NK-92 (cell line): ENCODE measurements at regions not wholly inside any gene's neighbourhood (a gene's known extent, or its start where the extent isn't known, plus 50 kb on each side); places are given as distances from the start of the nearest gene placed in this dataset.
"Not testable (repeated sequence)": the region's sequence is repeated elsewhere in the genome, so short reads cannot be mapped to it uniquely, and the experiment has no call there.

Experiments used
- DNase-seq: peaks from one replicate; lab custom pipeline; 2025; ENCODE audit not compliant: unreplicated experiment; lab: John Stamatoyannopoulos, UW

DNA sequence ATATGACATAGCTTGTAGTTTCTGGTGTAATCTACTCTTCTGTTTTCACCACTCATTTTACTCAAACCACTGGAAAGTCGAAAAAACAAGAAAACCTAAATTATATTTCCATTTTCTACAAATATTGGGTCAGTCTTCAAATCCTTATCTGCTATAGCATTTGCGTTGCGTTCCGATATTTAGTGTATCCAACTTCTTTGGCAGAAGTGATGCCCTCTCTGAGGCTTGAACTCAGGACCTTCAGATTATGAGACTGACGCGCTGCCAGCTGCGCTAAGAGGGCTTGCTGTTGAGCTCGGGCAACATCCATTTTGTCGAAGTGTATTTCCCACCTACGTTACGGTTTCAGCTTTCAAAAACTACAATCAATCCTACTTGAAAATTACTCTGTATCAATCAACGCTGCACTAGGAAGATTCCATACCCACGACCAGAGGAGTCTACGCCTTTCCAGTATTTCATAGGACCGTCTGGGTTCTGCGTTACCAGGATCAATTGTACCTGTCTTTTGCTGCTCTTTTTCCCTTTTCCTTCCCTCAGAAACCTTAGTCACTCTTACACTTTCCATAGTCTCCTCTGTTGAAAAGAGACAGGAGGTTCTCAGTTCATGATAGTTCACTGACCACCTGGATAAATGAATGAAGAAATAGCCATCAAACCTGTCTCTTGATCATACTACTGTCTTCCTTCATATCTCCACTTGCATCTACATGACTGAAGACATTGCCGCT is 140.5 kb upstream of the ZNF322 start:
- DNase-seq, result not testable (repeated sequence)

DNA sequence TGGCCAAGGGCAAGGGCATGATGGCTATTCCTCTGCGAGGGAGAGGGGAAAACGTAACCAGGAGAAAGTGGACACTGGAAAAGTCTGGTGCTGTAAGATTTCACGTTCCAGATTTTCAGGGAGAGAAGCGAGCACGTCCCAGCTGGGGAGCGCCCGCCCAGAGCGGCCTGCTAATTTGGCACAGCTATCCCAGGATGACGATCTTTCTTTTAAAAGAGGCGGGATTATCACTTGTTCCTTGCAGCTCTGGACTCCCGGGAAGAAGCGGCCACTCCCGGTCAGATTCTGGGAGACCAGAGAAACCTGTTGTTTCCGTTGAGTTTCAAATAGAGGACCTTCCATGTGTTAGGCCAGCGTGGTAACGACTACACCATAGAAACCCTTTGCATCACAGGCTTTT is 144.2 kb upstream of the ZNF322 start:
- DNase-seq, result not testable (repeated sequence)

DNA sequence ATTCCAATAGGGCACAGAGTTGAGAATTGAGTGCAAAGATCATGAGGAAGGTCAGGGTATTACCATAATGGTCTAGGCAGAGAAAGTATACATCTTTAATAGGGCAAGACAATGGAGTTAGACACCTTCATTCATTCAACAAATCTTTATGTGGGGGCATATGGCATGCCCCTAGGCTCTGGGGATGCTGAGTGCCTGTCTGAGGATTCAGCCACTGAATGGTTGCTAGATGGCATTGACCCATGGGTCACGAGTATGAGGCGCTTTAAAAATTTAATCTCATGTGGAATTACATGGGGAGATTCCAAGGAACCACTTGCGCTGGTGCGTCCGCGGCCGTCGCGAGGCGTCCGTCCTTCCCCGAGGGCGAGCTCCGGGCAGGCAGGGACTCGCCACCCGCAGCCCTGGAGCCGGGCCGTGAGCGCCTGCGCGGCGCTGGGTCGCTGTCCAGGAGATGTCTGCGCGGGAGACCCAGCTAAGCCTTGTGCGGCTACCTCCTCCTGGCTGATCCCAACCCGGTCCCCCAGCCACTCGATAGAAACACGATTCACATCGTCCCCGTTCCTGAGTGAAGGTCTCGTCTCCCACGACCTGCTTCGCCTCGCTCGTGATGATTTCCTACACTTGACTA is 152.1 kb upstream of the ZNF322 start:
- DNase-seq, result not testable (repeated sequence)

DNA sequence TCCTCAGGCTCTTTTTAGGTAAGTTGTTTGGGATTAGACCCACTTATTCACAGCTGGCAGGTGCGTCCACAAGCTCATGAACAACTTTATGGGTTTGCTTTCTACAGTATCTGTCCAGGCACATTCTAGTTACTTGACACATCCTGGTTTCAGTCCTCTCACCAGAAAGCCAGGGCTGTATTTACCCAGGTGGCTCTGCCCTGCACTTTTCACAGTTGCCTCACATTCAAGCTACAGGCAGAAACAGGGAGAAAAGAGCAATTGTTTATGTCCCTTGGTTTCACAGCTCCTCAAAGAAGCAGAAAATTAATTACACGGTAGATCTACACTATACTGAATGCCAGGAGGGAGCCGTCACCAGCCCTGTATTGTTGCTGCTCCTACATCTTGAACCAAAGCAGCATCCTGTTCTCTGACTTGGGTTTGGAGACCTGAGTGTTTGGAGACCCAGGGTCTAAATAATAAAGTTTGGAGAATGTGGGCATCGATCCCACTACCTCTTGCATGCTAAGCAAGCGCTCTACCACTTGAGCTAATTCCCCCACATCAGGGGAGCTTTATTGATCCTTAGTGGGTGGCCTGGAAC is 159.2 kb upstream of the ZNF322 start:
- not testable (repeated sequence) for DNase-seq

DNA sequence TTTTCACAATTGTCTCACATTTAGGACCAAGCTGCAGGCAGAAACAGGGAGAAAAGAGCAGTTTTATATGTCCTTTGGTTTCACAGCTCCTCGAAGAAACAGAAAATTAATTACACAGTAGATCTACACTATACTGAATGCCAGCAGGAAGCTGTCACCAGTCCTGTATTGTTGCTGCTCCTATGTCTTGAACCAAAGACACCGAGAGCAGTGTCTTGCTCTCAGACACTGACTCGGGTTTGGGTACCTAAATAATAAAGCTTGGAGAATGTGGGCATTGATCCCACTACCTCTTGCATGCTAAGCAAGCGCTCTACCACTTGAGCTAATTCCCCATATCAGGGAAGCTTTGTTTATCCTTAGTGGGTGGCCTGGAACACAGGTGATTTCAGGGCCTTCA is 168.4 kb upstream of the ZNF322 start:
- DNase-seq, result not testable (repeated sequence)

DNA sequence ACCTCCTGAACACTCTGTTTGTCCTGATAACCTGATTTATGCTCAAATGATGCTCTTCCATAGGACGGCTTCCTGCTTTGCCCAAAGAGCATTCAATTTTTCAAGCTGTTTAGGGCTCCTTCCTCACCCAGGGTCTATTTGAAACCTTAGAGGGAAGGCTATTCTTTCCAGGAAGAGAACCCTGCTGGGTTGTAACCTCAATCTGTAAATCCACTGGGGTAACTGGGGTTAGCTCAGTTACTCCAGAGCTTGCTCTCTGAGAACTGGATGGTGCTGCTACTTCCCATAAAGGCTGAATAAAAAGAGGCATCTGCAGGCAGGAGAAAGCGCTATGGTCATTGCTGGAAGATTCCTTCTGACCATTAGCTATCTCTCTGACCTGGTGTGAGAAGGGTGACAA is 169.9 kb upstream of the ZNF322 start:
- DNase-seq, result not testable (repeated sequence)

DNA sequence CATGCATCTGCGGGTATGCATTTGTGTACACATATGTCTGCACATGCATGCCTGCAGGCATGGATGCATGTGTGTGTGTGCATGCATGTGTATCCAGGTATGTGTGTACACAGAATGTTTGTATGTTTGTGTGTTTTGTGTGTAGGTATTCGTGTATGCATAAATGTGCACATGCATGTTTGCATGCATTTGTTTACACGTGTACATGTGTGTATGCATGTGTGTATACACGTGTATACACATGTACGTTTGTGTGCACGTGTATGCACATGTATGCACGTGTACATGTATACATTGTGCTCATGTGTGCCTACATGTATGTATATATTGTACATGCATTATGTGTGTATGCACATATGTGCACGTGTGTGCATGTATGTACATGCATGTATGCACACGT is 171.4 kb upstream of the ZNF322 start:
- DNase-seq, result not testable (repeated sequence)

DNA sequence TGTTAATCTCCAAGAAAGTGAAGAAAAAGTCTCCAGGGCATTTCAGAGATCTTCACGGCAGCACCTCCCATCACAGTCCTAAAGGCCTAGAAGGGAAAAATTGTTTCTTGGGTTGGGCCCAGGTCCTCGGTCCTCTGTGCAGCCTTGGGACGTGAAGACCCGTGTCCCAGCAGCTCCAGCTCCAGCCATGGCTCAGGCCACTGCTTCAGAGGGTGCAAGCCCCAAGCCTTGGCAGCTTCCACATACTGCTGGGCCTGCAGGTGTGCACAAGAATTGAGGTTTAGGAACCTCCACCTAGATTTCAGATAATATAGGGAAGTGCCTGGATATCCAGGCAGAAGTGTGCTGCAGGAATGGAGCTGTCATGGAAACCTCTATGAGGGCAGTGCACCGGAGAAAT is 176.2 kb upstream of the ZNF322 start:
- DNase-seq, result not testable (repeated sequence)

DNA sequence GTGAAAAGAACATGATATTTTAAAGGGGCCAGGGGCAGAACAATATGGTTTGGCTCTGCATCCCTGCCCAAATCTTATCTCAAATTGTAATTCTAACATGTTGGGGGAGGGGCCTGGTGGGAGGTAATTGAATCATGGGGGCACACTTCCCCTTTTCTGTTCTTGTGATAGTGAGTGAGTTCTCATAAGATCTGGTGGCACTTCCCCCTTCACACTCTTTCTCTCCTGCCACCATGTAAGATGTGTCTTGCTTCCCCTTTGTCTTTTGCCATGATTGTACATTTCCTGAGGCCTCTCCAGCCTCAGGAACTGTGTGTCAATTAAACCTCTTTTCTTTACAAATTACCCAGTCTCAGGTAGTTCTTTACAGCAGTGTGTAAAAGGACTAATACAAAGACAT is 177.1 kb upstream of the ZNF322 start:
- DNase-seq, result not testable (repeated sequence)

DNA sequence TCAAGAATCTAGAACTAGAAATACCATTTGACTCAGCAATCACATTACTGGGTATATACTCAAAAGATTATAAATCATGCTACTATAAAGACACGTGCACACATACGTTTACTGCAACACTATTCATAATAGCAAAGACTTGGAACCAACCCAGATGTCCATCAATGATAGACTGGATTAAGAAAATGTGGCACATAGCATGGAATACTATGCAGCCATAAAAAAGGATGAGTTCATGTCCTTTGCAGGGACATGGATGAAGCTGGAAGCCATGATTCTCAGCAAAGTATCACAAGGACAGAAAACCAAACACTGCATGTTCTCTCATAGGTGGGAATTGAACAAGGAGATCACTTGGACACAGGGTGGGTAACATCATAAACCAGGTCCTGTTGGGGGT is 185.3 kb upstream of the ZNF322 start:
- DNase-seq, result not testable (repeated sequence)

DNA sequence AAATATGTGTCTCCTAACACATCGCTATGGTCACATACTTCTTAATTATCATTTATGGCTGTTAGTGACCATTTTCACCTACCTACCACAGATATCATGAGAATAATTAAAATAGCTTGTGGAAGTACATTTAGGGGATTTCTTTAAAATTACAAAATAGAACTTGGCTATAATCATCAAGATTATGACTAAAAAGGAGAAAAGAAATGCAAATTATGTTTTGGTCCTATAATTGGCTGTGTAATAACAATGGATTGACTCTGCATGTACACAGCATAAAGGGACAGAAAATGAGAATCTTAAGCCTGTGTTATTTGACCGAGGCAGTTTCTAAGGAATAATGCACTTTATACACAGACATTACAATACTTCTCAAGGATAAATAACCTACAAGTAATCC is 197.7 kb upstream of the ZNF322 start:
- not testable (repeated sequence) for DNase-seq

DNA sequence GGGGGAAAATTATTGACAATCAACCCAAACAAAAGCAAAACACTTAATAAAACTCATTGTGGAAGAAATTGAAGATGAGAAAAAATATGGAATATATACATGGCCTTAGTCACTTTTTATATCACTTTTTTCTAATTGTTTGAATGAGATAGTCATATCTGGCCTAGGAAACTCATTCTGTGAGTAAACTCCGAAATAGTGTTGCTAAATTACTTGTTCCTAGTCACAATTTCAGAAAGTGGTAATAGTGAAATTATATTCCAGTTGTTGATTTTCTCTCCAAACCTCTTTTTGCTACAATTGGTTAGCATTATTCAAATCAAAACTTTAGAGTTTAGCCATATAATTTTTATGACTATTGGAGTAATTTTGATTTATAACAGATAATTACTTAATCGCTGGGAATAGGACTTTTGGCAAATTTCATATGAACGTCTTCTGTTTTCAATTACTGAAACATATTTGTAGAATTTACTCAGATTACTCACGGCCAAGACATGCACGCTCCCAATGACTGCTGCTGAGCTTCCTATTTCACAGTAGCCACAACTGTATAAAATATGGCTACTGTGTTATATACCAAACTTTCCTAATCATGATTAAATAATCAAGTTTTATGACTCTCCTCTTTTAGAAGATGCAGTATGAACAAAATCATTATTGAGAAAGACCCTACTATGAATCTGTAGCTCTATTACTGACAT is 199.7 kb upstream of the ZNF322 start:
- not testable (repeated sequence) for DNase-seq

DNA sequence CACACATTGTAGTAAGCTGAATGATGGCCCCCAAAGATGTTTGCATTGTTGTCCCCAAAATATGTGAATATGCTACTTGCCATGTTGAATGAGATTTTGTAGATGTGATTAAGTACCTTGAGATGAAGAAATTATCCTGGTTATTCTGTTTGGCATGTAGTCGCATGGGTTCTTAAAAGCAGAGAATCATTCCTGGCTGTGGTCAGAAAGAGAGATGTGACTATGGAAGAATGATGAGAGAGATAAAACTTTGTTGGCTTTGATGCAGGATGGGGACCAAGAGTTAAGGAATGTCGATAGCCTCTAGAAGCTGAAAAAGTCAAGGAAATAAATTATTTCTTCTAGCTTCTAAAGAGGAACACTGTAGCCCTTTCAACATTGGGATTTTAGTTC is 200.2 kb upstream of the ZNF322 start:
- not testable (repeated sequence) for DNase-seq

DNA sequence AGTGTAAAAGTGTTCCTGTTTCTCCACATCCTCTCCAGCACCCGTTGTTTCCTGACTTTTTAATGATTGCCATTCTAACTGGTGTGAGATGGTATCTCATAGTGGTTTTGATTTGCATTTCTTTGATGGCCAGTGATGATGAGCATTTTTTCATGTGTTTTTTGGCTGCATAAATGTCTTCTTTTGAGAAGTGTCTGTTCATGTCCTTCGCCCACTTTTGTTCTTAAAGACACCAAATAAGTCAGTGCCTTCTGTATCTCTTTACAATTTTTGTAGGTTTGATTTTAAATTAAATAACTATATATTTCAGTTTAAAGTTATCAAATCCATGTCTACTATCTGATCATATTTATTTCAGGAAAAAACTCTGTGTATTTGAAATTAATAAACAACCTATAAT is 202.4 kb upstream of the ZNF322 start:
- not testable (repeated sequence) for DNase-seq

DNA sequence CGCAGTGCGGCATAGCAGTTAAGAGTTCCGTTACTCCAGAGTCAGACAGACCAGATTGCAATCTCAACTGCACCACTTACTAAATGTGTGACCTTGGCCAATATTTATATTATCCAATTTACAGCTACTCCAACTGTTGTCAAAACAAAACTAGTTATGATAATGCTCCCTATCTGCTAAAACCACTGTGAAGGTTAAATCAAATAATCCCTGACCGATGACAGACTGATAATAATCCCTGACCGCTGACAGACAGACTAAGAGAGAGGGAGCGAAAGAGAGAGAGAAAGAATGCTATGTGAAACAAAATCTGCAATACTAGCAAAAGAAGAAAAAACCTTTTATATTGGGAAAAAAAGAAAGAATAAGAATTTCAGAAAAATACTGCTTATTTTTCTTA is 204.1 kb upstream of the ZNF322 start:
- DNase-seq, result not testable (repeated sequence)

DNA sequence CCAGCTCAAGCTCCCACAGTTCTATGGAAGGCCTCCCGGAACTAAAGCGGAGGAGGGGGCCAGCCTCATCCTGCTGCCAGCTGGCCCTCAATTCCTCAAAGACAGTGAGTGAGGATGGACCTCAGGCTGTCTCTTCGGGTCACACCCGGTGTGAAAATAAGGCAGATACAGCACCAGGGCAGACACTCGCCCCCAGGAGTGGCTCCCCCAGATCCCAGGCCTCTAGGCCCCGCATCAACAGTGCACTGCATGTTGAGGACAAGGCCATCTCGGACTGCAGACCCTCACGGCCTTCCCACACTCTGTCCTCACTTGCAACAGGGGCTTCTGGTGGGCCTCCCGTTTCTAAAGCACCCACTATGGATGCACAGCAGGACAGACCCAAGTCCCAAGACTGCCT is 239.2 kb upstream of the ZNF322 start:
- DNase-seq, result not testable (repeated sequence)

DNA sequence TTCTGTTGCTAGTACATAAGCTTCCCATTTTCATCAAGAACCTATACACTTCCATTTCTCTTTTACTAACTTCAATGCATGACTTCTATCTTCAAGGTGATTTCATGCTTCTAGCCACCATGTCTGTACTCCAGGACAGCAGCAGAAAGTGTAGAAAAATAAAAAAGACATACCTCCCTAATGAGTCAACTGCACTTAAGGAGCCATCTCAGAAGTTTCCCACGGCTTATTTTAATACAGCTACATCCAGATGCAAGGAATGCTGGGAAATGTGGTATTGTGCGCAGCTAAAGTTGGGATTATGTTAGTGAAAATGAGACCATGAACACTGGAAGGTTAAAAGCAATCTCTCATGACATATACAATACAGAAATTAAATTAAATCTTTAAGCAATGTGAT is 264.7 kb upstream of the ZNF322 start:
- DNase-seq, result not testable (repeated sequence)

DNA sequence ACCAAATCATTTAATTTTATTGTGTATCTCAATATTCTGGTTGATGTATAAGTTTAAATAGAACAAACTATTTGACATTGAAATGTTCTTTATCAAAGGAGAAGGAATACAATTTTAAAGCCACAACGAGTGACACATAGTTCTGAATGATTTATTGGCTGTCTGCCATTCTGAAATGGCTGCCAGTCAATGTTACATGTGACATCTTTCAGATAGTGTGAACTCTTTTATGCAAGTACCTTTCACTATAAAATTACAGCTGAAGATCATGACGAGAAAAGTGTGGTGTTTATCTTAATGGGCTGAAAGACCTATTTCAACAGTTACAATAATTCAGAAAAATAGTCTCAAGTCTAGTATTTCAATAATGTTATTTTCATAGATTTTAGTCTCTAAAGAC is 268.6 kb upstream of the ZNF322 start:
- not testable (repeated sequence) for DNase-seq

DNA sequence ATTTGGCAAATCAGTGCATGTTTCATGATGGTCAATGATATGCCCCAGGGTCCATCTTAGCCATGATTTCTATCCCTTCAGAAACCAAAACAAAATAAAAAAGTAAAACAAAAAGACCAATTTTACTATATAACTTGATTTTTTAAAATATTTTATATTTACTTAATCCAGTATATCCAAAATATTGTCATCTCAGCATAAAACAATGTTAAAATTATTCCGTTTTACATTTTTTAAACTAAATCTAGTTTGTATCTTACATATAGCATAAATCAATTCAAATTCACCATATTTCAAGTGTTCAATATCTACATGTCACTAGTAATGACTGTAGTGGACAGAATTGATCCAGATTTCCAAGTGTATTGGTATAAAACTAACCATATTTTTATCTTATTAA is 277.7 kb upstream of the ZNF322 start:
- not testable (repeated sequence) for DNase-seq

DNA sequence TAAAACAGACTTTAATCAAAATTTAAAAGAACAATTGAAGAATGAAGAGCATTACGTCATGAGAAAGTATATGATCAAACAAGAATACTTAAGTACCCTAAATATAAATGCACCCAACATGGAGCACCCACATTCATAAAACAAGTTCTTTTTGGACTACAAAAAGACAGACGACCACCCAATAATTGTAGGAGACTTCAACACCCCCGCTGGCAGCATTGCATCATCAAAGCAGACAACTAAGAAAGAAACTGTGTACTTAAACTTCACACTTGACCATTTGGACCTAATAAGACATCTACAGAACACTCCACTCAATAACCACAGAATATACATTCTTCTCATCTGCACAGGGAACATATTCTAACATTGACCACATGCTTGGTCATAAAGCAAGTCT is 291.7 kb upstream of the ZNF322 start:
- not testable (repeated sequence) for DNase-seq

DNA sequence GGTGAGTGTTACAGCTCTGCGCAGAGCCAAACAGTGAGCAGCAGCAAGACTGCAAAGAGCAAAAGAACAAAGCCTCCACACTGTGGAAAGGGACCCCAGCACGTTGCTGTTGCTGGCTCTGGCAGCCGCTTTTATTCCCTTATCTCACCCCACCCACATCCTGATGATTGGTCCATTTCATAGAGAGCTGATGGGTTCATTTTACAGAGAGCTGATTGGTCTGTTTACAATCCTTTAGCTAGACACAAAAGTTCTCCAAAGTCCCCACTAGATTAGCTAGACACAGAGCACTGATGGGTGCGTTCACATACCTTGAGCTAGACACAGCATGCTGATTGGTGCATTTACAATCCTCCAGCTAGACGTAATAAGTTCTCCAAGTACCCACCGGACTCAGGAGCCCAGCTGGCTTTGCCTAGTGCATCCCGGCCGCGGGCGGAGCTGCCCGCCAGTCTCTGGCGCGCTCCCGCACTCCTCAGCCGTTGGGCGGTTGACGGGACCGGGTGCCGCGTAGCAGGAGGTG is 291.4 kb upstream of the PRSS16 start:
- peak; percentile 3 for DNase-seq
